Natural killer cell (primary cell): ENCODE measurements at regions not wholly inside any gene's neighbourhood (a gene's known extent, or its start where the extent isn't known, plus 50 kb on each side); places are given as distances from the start of the nearest gene placed in this dataset.

Source experiments
- ATAC-seq, 3 donors: fragments of 150-1000 bp in 2 of 3; fragments of 200-7000 bp in 1 of 3; cut with Tn5 transposase; 1 replicate in 1 of 3; 2 replicates in 2 of 3; pipeline ENCODE4 v1.10.0; 2021; ENCODE audit warnings: mild to moderate bottlenecking in 2 of 3, moderate library complexity in 2 of 3
- DNase-seq, 2 donors: peaks; one replicate each; pipeline versions ENCODE4 v3.0.0 to v3.0.0-alpha.2; 2013 to 2021; ENCODE audit warnings: mixed read lengths in 1 of 2
- H3K27ac ChIP-seq: one replicate; pipeline ENCODE4 v1.5.1; 2013; ENCODE audit warnings: mild to moderate bottlenecking, low read length
- H3K27me3 ChIP-seq: one replicate; pipeline ENCODE4 v1.6.1; 2013; ENCODE audit warnings: low read length; ENCODE audit not compliant: control insufficient read depth, insufficient read depth
- H3K36me3 ChIP-seq: one replicate; pipeline ENCODE4 v1.6.1; 2013; ENCODE audit warnings: low read length; ENCODE audit not compliant: control insufficient read depth, insufficient read depth
- H3K4me1 ChIP-seq: one replicate; pipeline ENCODE4 v1.6.1; 2013; ENCODE audit warnings: low read length; ENCODE audit not compliant: control insufficient read depth, insufficient read depth
- H3K4me3 ChIP-seq: one replicate; pipeline ENCODE4 v1.5.1; 2013; ENCODE audit warnings: low read length
- H3K9me3 ChIP-seq: one replicate; pipeline ENCODE4 v1.6.1; 2013; ENCODE audit warnings: low read length; ENCODE audit not compliant: control insufficient read depth, insufficient read depth
- H3K27ac Mint-ChIP-seq, 2 donors: one replicate each; pipeline ENCODE4 v1.8.0; 2022; ENCODE audit warnings: mild to moderate bottlenecking in 2 of 2, mixed read lengths in 2 of 2, moderate library complexity in 1 of 2
- H3K27me3 Mint-ChIP-seq, 2 donors: one replicate each; pipeline ENCODE4 v1.8.0; 2022; ENCODE audit warnings: low read depth in 2 of 2, mixed read lengths in 2 of 2
- H3K36me3 Mint-ChIP-seq: one replicate; pipeline ENCODE4 v1.8.0; 2022; ENCODE audit warnings: mixed read lengths
- H3K4me1 Mint-ChIP-seq, 2 donors: one replicate each; pipeline ENCODE4 v1.8.0; 2022; ENCODE audit warnings: mixed read lengths in 2 of 2
- H3K4me3 Mint-ChIP-seq: one replicate; pipeline ENCODE4 v1.8.0; 2022; ENCODE audit warnings: mild to moderate bottlenecking, moderate library complexity, mixed read lengths
- H3K9me3 Mint-ChIP-seq, 2 donors: one replicate each; pipeline ENCODE4 v1.8.0; 2022; ENCODE audit warnings: mixed read lengths in 2 of 2
- WGBS: methylation state at CpG from one replicate; pipeline ENCODE4 v1.1.7; 2013; ENCODE audit warnings: missing lambda C conversion rate; ENCODE audit not compliant: insufficient coverage; 5-methylcytosine and 5-hydroxymethylcytosine counted together
- intact Hi-C: fragments of 100-400 bp; cut with micrococcal nuclease; formaldehyde crosslinking; loops from one replicate; pipeline ENCODE4 v1.14.2; 2022
- TF ChIP-seq, protein P1 (sequence below): fragments of 200-600 bp; IDR thresholded peaks from one replicate; pipeline ENCODE4 v1.8.0; 2022; ENCODE audit warnings: antibody characterized with exemption

DNA sequence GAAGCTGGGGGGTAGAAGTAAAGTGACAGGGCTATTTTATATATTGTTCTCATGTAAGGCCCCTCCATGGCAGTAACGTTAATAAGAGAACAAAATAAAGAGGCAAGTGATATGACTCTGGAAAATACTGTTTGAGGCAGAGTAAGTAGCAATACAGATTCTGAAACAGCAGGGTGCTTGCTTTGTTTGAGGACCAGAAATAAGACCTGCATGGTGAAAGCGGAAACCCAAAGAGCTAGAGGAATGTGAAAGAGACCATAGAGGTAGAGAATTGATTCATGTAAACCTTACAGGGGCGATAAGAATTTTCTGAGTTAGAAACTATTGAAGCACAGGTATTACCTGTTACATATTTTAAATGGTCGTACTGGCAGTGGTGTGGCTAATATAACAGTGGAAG lies 1517.1 kb downstream of the SI start:
- 83% methylated on average over 4 of the region's 4 CpGs for WGBS
- H3K36me3 Mint-ChIP-seq: no peaks in the 10 kb centered on the region
- Histone ChIP-seq H3K9me3 (no peaks in the 10 kb centered on the region), H3K4me3 (no peak overlapping the region), H3K36me3 (no peaks in the 10 kb centered on the region), H3K4me1 (no peaks in the 10 kb centered on the region), H3K27me3 (no peaks in the 10 kb centered on the region), H3K27ac (no peak overlapping the region)
- no peaks in the 10 kb centered on the region for H3K4me1 Mint-ChIP-seq
- ATAC-seq (no peak), DNase-seq (no peak)
- no peaks in the 10 kb centered on the region for H3K27me3 Mint-ChIP-seq
- TF ChIP-seq, protein P1, sequence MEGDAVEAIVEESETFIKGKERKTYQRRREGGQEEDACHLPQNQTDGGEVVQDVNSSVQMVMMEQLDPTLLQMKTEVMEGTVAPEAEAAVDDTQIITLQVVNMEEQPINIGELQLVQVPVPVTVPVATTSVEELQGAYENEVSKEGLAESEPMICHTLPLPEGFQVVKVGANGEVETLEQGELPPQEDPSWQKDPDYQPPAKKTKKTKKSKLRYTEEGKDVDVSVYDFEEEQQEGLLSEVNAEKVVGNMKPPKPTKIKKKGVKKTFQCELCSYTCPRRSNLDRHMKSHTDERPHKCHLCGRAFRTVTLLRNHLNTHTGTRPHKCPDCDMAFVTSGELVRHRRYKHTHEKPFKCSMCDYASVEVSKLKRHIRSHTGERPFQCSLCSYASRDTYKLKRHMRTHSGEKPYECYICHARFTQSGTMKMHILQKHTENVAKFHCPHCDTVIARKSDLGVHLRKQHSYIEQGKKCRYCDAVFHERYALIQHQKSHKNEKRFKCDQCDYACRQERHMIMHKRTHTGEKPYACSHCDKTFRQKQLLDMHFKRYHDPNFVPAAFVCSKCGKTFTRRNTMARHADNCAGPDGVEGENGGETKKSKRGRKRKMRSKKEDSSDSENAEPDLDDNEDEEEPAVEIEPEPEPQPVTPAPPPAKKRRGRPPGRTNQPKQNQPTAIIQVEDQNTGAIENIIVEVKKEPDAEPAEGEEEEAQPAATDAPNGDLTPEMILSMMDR: no peak
- no peak overlapping the region for H3K27ac Mint-ChIP-seq
- H3K4me3 Mint-ChIP-seq: no peak overlapping the region
- intact Hi-C loops: no loop called here
- peaks cover 2 to 13% of the 10 kb centered on the region in 2 donors for H3K9me3 Mint-ChIP-seq

DNA sequence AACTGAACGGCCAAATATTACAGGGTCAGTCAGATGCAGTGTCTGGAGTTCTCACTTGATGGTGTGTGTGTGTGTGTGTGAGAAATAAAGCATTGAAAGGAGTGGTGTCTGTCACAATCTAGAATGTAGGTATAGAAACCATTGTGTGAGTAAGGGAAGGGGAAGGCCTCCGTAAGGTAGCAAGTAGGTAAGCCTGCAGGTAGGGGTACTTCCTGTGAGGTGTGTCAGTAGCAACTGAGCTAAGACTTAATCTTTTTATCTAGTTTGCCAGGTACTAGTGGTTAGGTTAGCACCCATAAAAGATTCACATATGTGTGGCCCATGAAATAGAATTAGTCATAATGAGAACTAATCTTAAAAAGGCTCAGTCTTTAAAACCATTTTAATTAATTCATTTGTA lies 1517.8 kb downstream of the SI start:
- no peak for ATAC-seq
- Histone ChIP-seq H3K4me3 (no peak overlapping the region), H3K27ac (no peak overlapping the region), H3K27me3 (no peaks in the 10 kb centered on the region), H3K36me3 (no peaks in the 10 kb centered on the region), H3K9me3 (no peaks in the 10 kb centered on the region), H3K4me1 (no peaks in the 10 kb centered on the region)
- no peak for DNase-seq
- no peaks in the 10 kb centered on the region for H3K4me1 Mint-ChIP-seq
- intact Hi-C loops: no loop called here
- no peaks in the 10 kb centered on the region for H3K27me3 Mint-ChIP-seq
- TF ChIP-seq, protein P1: no peak
- H3K9me3 Mint-ChIP-seq: peaks cover 2 to 13% of the 10 kb centered on the region in 2 donors
- no peaks in the 10 kb centered on the region for H3K36me3 Mint-ChIP-seq
- H3K27ac Mint-ChIP-seq: no peak overlapping the region
- 87% methylated on average over 2 of the region's 2 CpGs for WGBS
- no peak overlapping the region for H3K4me3 Mint-ChIP-seq

DNA sequence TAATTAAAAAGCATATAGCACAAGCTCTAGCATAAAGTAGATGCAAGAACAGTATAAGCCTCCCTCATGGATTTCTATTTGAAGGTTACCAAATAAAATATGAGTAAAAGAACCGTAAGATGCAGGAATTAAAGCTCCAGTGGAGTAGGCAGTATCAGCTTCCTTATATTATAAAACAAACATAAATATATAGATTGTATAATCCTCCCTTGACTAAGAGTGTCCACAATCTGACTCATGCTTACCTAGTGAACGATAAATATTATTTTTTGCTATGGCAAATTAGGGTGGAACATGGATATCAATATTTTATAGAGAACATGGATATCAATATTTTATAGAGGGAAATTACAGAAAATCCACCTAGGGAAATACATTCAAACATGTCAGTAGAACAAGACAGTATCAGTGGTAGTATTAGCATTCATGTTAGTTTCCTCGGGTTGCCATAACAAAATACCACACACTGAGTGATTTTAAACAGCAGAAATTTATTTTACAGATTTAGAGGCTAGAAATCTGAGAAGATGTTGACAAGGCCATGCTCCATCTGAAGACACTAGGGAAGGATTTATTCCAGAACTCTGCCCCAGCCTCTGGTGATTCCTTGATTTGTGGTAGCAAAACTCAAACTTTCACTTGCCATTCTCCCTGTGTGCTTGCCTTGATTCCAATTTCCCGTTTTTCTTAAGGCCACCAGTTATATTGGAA lies 1521.3 kb downstream of the SI start:
- DNase-seq (no peak), ATAC-seq (no peak)
- no peaks in the 10 kb centered on the region for H3K4me1 ChIP-seq
- TF ChIP-seq, protein P1: no peak
- no peaks in the 10 kb centered on the region for H3K27me3 ChIP-seq
- Mint-ChIP-seq H3K36me3 (peaks cover 8% of the 10 kb centered on the region), H3K9me3 (peaks cover 2 to 15% of the 10 kb centered on the region in 2 donors), H3K27ac (no peak overlapping the region), H3K4me1 (no peaks in the 10 kb centered on the region), H3K27me3 (no peaks in the 10 kb centered on the region), H3K4me3 (no peak overlapping the region)
- H3K9me3 ChIP-seq: no peaks in the 10 kb centered on the region
- H3K4me3 ChIP-seq: no peak overlapping the region
- H3K27ac ChIP-seq: no peak overlapping the region
- intact Hi-C loops: no loop called here
- no peaks in the 10 kb centered on the region for H3K36me3 ChIP-seq
- 83% methylated on average over 1 of the region's 4 CpGs for WGBS

DNA sequence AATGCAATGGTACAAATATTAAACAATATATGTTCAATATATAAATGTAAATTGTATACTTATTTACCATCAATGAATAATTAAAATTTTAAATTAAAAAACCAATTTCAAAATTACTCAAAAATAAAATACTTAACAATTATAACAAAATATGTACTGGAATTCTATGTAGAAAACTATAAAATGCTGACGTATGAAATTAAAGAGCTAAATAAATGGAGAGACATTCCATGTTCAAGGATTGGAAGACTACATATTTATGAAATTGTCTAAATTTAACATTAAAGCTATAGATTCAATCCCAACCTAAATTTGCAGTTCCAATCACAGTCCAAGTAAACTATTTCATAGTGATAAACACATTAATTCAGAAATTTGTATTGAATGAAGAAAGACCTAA lies 1522.4 kb downstream of the SI start:
- intact Hi-C loops: no loop called here
- no peak for DNase-seq
- Histone ChIP-seq H3K4me1 (no peaks in the 10 kb centered on the region), H3K9me3 (no peaks in the 10 kb centered on the region), H3K36me3 (no peaks in the 10 kb centered on the region), H3K4me3 (no peak overlapping the region), H3K27ac (no peak overlapping the region), H3K27me3 (no peaks in the 10 kb centered on the region)
- Mint-ChIP-seq H3K4me3 (no peak overlapping the region), H3K4me1 (no peaks in the 10 kb centered on the region), H3K36me3 (peaks cover 13% of the 10 kb centered on the region), H3K27me3 (no peaks in the 10 kb centered on the region), H3K9me3 (peaks cover 6 to 19% of the 10 kb centered on the region in 2 donors), H3K27ac (no peak overlapping the region)
- WGBS: no CpG with 5 or more reads among the region's 1 CpG
- no peak for ATAC-seq
- TF ChIP-seq, protein P1: no peak
